Left colon (tissue), 2 donors: ENCODE measurements at regions not wholly inside any gene's neighbourhood (a gene's known extent, or its start where the extent isn't known, plus 50 kb on each side); places are given as distances from the start of the nearest gene placed in this dataset.
"Not testable (repeated sequence)": the region's sequence is repeated elsewhere in the genome, so short reads cannot be mapped to it uniquely, and the experiment has no call there.

Source experiments
- ATAC-seq: fragments of 200-7000 bp; cut with Tn5 transposase; one replicate; pipeline ENCODE4 v1.9.1; 2020; ENCODE audit warnings: mild to moderate bottlenecking, moderate library complexity
- DNase-seq, 2 donors: peaks; one replicate each; pipeline ENCODE4 v3.0.0-alpha.2; 2020
- intact Hi-C, 2 donors: fragments of 100-400 bp; cut with DNase I in 1 of 2; cut with micrococcal nuclease in 1 of 2; formaldehyde crosslinking; loops; one replicate each; pipeline versions ENCODE4 v1.11.2 to v1.14.0; 2022; cut with DNase I, micrococcal nuclease
- donor health status: DM: no; HTN: no; CAD: no.
- donor health status: DM: yes; HTN: yes; CAD: no.

DNA sequence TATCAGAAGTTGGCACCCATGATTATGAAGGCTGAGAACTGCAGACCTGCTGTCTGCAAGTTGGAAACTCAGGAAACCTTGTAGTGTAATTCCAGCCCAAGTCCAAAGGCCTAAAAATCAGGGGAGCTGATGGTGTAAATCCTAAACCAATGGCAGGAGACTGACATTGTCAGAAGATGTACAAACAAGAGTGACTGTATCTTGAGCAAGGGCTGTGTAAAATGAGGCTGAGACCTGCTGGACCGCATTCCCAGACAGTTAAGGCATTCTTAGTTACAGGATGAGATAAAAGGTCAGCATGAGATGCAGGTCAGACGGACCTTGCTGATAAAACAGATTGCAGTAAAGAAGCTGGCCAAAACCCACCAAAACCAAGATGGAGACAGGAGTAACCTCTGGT lies 147.7 kb downstream of the COG6 start:
- intact Hi-C loops = no loop called here
- ATAC-seq = no peak

DNA sequence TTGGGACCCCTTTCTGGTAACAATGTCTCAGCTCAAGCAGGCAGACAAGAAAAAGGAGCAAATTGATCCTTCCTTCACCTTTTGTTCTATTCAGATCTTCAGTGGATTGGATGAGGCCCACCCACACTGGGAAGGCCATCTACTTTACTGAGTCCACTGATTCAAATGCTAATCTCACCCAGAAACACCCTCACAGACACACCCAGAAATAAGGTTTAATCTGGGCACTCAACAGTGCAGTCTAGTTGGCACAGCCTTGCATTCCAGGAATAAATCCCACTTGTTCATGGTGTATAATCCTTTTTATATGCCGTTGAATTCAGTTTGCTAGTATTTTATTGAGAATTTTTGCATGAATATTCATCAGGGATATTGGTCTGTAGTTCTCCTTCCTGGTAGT lies 148.4 kb downstream of the COG6 start:
- intact Hi-C loops = no loop called here
- no peak for DNase-seq
- ATAC-seq = no peak

More for the DNA sequence above, 147.7 kb downstream of the COG6 start:
- no peak for DNase-seq

- ATAC-seq (no peak), DNase-seq (no peak)
- intact Hi-C loops = no loop called here
These were observed 149.1 kb downstream of the COG6 start for GRCh38 chr13:39804332-39805210.

DNA sequence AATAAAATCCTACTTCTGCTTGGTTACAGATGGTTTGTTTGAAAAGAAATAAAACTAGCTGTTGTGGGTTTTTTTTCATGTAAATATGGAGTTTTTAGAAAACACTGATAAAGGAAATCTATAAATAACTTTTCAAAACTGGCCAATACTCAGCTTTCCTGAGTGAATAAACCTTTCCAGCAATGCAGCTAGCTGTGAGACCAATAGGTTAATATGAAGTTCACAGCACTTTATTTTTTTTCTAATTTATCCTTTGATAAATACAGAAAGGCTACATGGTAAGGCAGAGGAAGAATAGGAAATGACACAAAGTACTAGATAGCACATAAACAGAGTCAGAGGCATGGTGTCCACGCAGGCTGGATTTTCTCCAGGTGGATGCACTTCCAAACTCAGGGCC lies 154.0 kb downstream of the COG6 start:
- ATAC-seq = no peak
- intact Hi-C loops = no loop called here

DNA sequence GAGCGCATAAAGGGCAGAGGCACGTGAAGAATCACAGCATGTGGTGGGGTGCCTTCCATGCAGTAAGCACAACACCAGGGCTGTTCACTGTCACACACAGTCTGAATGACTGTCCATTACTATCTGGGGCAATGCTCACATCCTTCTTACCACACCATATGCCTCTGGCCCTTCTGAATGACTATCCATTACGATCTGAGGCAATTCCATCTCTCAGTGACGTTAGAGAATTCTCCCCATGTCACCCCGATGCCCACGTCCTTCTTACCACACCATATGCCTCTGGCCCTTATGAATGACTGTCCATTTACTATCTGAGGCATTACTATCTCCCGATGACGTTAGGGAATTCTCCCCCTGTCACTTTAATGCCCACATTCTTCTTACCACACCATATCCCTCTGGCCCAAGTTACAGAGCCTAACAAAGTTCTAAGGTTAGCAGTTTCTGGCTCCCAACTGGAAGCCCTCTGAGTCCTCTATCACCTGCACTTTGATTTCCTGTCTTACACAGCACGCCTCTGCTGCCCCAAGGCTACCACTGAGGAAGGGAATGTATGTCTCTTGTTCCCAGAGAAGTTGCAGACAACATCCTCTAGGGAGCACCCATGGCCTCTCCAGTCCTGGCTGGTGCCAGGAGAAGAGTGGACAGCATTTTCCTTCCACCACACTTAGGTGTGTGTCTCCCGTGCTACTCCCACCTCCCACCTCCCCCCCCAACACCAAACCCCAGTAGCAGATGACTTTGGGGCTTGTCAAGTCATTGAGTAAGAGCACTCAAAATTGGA lies 154.8 kb downstream of the COG6 start:
- DNase-seq (no peak), ATAC-seq (no peak)
- intact Hi-C loops = no loop called here

More for the DNA sequence above, 154.0 kb downstream of the COG6 start:
- DNase-seq = no peak

- intact Hi-C loops = no loop called here
- no peak for ATAC-seq
- no peak for DNase-seq
These were observed 155.6 kb downstream of the COG6 start for GRCh38 chr13:39811051-39811450.

DNA sequence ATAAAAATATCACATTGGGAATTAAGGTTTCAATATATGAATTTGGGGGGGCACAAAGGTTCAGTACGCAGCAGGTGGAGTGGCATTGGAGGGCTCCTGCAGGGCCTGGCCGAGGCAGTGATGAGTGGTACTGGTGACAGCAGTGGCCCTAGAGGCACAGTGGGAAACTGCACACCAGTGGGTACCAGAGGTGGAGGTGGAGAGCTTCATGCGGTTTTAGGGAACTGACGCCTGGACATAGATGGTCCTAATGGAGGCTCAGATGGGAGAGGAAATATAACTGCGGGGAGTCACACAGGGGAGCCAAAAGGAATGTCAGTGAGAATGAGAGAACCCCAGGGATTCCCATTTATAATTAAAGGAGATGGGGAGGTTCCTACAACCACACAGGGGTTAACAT lies 156.2 kb downstream of the COG6 start:
- ATAC-seq (no peak), DNase-seq (no peak)
- intact Hi-C loops = no loop called here

- intact Hi-C loops = no loop called here
- no peak for DNase-seq
- no peak for ATAC-seq
These were observed 160.1 kb downstream of the COG6 start for GRCh38 chr13:39815345-39816111.

GRCh38 chr13:39816936-39817335 lies 161.5 kb downstream of the COG6 start:
- DNase-seq (no peak), ATAC-seq (no peak)
- intact Hi-C loops = no loop called here

DNA sequence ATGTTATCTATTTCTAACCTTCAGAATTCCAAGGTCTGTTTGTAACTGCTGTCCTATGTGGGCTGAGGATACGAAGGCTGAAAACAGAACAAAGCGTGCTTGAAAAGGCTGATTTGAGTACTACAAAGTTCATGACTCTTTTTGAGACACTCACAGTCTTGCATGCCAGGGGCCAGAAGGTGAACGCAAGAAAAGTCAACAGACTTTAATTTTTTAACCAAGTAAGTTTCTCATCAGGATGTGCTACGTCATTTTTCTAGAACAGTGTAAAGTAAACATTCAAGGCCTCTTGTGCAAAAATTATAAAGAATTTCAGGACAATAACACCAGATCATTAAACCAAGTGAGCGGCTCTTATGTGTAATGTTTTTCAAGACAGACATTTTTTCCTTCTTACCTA lies 163.5 kb downstream of the COG6 start:
- intact Hi-C loops = no loop called here
- DNase-seq (no peak), ATAC-seq (no peak)

DNA sequence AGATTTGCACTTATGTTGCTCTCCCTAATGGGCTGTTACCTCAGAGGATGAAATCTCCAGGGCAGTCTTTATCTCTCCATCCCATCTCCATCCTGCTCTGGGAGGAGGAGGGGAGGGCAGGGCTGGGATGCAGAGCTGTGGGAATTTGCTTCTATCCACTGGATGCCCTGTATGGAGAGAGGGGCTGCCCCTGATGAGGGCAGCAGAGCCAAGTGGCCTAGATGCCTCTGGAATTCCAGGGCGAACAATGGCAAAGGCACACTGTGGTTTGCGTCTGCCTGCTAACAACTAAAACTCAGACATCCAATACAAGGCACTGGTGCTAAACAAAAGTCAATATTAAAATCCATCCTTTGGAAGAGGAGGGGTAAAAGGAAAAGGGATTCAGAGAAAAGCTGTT lies 165.1 kb downstream of the COG6 start:
- intact Hi-C loops = no loop called here
- ATAC-seq = no peak
- no peak for DNase-seq

- intact Hi-C loops = no loop called here
- ATAC-seq (no peak), DNase-seq (no peak)
These were observed 166.5 kb downstream of the COG6 start for GRCh38 chr13:39821977-39822376.

DNA sequence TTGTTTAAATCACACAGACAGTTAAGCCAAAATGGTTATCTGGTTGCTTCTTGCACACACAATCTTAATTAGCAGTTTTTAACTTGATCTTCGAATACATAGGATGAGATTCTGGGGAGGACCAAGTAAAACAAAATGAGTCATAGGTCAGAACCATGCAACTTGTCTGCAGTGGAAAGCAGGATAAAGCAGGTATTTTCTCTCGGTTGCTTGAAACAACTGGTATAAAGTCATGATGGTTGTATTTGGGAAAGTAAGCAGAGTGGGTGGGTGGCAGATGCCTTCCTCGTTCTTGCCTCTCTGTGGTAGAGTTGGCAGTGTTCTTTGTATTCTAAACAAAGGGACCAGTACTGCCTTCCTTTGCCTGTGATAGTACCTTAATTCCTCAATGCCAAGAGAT lies 167.0 kb downstream of the COG6 start:
- intact Hi-C loops = no loop called here
- ATAC-seq = no peak
- DNase-seq = no peak

- DNase-seq (no peak), ATAC-seq (no peak)
- intact Hi-C loops = no loop called here
These were observed 167.7 kb downstream of the COG6 start for GRCh38 chr13:39823063-39823713.

DNA sequence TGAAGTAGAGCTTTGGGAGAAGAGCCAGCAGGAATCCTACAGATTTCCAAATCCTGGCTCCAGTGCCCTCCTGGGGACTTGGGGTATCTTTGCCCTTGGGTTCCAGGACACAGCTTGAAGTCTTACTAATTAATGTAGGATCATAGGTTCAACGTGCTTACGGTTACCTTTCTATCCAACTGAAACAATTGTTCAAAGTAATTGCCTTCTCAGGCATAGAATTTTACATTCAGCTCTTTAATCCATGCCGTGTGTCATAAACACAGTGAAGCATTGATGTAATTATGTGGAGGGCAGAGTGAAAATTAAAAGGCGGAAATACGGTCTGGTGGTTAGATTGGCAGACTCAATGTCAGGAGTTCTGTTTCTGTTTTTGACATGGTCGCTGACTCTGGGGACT lies 170.4 kb downstream of the COG6 start:
- intact Hi-C loops = no loop called here
- no peak for DNase-seq
- ATAC-seq = no peak

GRCh38 chr13:39835253-39835652 lies 179.8 kb downstream of the COG6 start:
- no peak for DNase-seq
- no peak for ATAC-seq
- intact Hi-C loops = no loop called here

DNA sequence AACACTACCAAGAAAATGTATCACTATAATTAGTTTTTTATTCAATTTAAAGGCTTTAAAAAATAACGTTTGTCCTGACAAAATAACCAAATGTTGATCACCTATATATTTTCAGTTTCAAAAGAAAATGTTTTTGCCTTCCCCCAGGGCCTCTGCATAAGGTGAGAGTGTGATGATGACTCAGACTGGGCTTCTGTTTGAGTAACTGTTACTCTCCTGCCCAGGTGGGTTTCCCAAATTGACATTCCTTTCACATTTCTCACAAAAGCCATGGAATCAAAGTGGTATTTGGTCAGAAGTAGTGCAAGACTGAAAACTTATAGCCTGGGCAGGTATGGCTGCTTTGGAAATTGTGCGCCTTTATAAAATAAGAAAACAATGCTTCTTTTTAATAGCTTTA lies 180.6 kb downstream of the COG6 start:
- intact Hi-C loops = no loop called here
- DNase-seq (no peak), ATAC-seq (no peak)

- not testable (repeated sequence) for ATAC-seq
These were observed 182.4 kb downstream of the COG6 start for GRCh38 chr13:39837866-39838265.

DNA sequence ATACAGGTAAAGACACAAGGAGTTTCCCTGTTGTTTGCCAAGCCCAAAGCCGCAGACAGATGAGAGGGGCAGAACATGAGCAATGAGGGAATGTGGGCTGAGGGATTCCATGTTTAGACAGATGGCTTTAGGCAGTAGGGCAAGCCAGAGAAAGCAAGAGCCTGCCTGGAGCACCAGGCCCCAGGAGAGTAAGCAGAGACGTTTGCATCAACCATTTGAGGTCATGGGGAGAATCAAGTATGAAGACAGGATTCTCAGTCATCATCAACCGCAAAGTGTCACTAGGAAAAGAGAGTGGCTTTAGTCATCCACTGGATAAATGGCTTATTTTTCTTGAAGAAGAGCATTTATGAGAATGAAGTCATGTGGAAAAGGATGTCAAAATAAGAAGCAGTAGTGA lies 184.7 kb downstream of the COG6 start:
- intact Hi-C loops = no loop called here
- DNase-seq (no peak), ATAC-seq (no peak)

More at GRCh38 chr13:39837866-39838265, 182.4 kb downstream of the COG6 start:
- DNase-seq, intact Hi-C loops: not testable (repeated sequence)
